ENCODE measurements at regions not wholly inside any gene's neighbourhood (a gene's known extent, or its start where the extent isn't known, plus 50 kb on each side); places are given as distances from the start of the nearest gene placed in this dataset.

- no peak overlapping the region for H3K27ac Mint-ChIP-seq (ENCODE audit: unreplicated experiment)
- peaks cover 25% of the 10 kb centered on the region for H3K27me3 Mint-ChIP-seq (ENCODE audit: unreplicated experiment)
- no TSS peak for BruUV-seq (replicated peaks)
Observed at GRCh38 chr18:76202322-76202721, 292.7 kb downstream of the ZNF516 start.

GRCh38 chr18:76195601-76196000 lies 299.4 kb downstream of the ZNF516 start:
- no peak for DNase-seq
- intact Hi-C loops (cut with micrococcal nuclease; ENCODE audit: unreplicated experiment): no loop called here
- Mint-ChIP-seq H3K4me3 (ENCODE audit: low read depth, unreplicated experiment) (no peak overlapping the region), H3K27me3 (ENCODE audit: unreplicated experiment) (no peaks in the 10 kb centered on the region), H3K36me3 (ENCODE audit: insufficient read depth, unreplicated experiment) (no peaks in the 10 kb centered on the region), H3K27ac (ENCODE audit: unreplicated experiment) (no peak overlapping the region), H3K9me3 (ENCODE audit: low read depth, unreplicated experiment) (peaks cover 8% of the 10 kb centered on the region), H3K4me1 (ENCODE audit: low read depth, unreplicated experiment) (no peaks in the 10 kb centered on the region)
- no peak for TF ChIP-seq CTCF (IDR thresholded peaks at IDR 0.05; ENCODE audit: unreplicated experiment)
- no TSS peak for BruUV-seq (replicated peaks)
- CTCF ChIA-PET: no interaction called here

More at GRCh38 chr18:76202322-76202721, 292.7 kb downstream of the ZNF516 start:
- DNase-seq: no peak
- CTCF ChIA-PET: no interaction called here
- Mint-ChIP-seq H3K4me3 (ENCODE audit: low read depth, unreplicated experiment) (no peak overlapping the region), H3K4me1 (ENCODE audit: low read depth, unreplicated experiment) (no peaks in the 10 kb centered on the region), H3K36me3 (ENCODE audit: insufficient read depth, unreplicated experiment) (no peaks in the 10 kb centered on the region), H3K9me3 (ENCODE audit: low read depth, unreplicated experiment) (no peaks in the 10 kb centered on the region)
- no peak for TF ChIP-seq CTCF (IDR thresholded peaks at IDR 0.05; ENCODE audit: unreplicated experiment)
- intact Hi-C loops (cut with micrococcal nuclease; ENCODE audit: unreplicated experiment): no loop called here

GRCh38 chr18:76188097-76188496 lies 306.9 kb downstream of the ZNF516 start:
- no peak overlapping the region for H3K27ac Mint-ChIP-seq (ENCODE audit: unreplicated experiment)
- H3K4me3 Mint-ChIP-seq (ENCODE audit: low read depth, unreplicated experiment): no peak overlapping the region
- CTCF ChIA-PET: no interaction called here
- DNase-seq: no peak
- intact Hi-C loops (cut with micrococcal nuclease; ENCODE audit: unreplicated experiment): no loop called here
- BruUV-seq (replicated peaks): no TSS peak
- TF ChIP-seq CTCF (IDR thresholded peaks at IDR 0.05; ENCODE audit: unreplicated experiment): no peak
- no peaks in the 10 kb centered on the region for H3K27me3 Mint-ChIP-seq (ENCODE audit: unreplicated experiment)
- no peaks in the 10 kb centered on the region for H3K36me3 Mint-ChIP-seq (ENCODE audit: insufficient read depth, unreplicated experiment)
- H3K4me1 Mint-ChIP-seq (ENCODE audit: low read depth, unreplicated experiment): no peaks in the 10 kb centered on the region
- peaks cover 9% of the 10 kb centered on the region for H3K9me3 Mint-ChIP-seq (ENCODE audit: low read depth, unreplicated experiment)

GRCh38 chr18:76179257-76179656 lies 315.8 kb downstream of the ZNF516 start:
- intact Hi-C loops (cut with micrococcal nuclease; ENCODE audit: unreplicated experiment): no loop called here
- no peak for TF ChIP-seq CTCF (IDR thresholded peaks at IDR 0.05; ENCODE audit: unreplicated experiment)
- BruUV-seq (replicated peaks): no TSS peak
- H3K27ac Mint-ChIP-seq (ENCODE audit: unreplicated experiment): no peak overlapping the region
- CTCF ChIA-PET: no interaction called here
- H3K27me3 Mint-ChIP-seq (ENCODE audit: unreplicated experiment): peaks cover 22% of the 10 kb centered on the region
- H3K36me3 Mint-ChIP-seq (ENCODE audit: insufficient read depth, unreplicated experiment): no peaks in the 10 kb centered on the region
- H3K4me1 Mint-ChIP-seq (ENCODE audit: low read depth, unreplicated experiment): no peaks in the 10 kb centered on the region
- no peak overlapping the region for H3K4me3 Mint-ChIP-seq (ENCODE audit: low read depth, unreplicated experiment)
- no peak for DNase-seq
- H3K9me3 Mint-ChIP-seq (ENCODE audit: low read depth, unreplicated experiment): peaks cover 5% of the 10 kb centered on the region

GRCh38 chr18:76177160-76177559 lies 317.9 kb downstream of the ZNF516 start:
- no peak overlapping the region for H3K27ac Mint-ChIP-seq (ENCODE audit: unreplicated experiment)
- no peak overlapping the region for H3K4me3 Mint-ChIP-seq (ENCODE audit: low read depth, unreplicated experiment)
- CTCF ChIA-PET: no interaction called here
- H3K36me3 Mint-ChIP-seq (ENCODE audit: insufficient read depth, unreplicated experiment): no peaks in the 10 kb centered on the region
- H3K27me3 Mint-ChIP-seq (ENCODE audit: unreplicated experiment): peaks cover 22% of the 10 kb centered on the region
- no peaks in the 10 kb centered on the region for H3K4me1 Mint-ChIP-seq (ENCODE audit: low read depth, unreplicated experiment)
- no peak for DNase-seq
- H3K9me3 Mint-ChIP-seq (ENCODE audit: low read depth, unreplicated experiment): peaks cover 8% of the 10 kb centered on the region
- intact Hi-C loops (cut with micrococcal nuclease; ENCODE audit: unreplicated experiment): no loop called here
- no TSS peak for BruUV-seq (replicated peaks)
- no peak for TF ChIP-seq CTCF (IDR thresholded peaks at IDR 0.05; ENCODE audit: unreplicated experiment)

Measured in Calu3 (cell line).